GM06990 (cell line): ENCODE measurements at regions not wholly inside any gene's neighbourhood (a gene's known extent, or its start where the extent isn't known, plus 50 kb on each side); places are given as distances from the start of the nearest gene placed in this dataset.

Experiments
- DNase-seq: peaks from one replicate; pipeline ENCODE4 v3.0.0-alpha.2; 2011; ENCODE audit not compliant: insufficient read length; ENCODE audit errors: extremely low read depth
- H3K27me3 ChIP-seq: replicated peaks from 2 replicates; pipeline ENCODE4 v1.6.0; 2011; ENCODE audit warnings: low read length; ENCODE audit not compliant: control insufficient read depth, insufficient read depth
- H3K36me3 ChIP-seq: 2 replicates; pipeline ENCODE4 v1.5.1; 2011; ENCODE audit warnings: low read length; ENCODE audit not compliant: control insufficient read depth, insufficient read depth
- H3K4me3 ChIP-seq: replicated peaks from 2 replicates; pipeline ENCODE4 v1.5.1; 2011; ENCODE audit warnings: low read depth, mild to moderate bottlenecking, control low read depth, low read length
- TF ChIP-seq, protein P1 (sequence below): IDR thresholded peaks from 2 replicates; pipeline ENCODE4 v1.5.1; 2011; ENCODE audit warnings: low read length, control low read depth, mild to moderate bottlenecking, inconsistent platforms; ENCODE audit not compliant: insufficient read depth, poor library complexity, severe bottlenecking

DNA sequence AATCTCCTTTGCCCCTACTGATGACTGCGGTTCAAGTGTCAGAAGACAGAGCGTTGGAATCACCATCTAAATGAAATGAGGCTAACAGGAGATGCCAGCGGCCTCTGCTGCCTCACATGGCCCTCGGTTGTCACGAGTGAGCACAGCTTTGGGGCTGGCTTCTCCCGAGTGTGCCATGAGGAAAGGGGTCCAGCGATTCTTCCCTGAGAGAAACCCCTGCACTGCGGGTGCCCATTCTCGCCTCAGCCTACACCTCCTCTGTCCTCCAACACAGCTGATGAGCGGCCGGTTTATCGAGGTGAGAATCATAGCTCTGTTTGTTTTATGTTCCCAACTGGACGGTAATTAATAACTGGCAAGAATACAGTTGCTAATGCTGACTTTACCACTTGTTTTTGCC is 144.7 kb upstream of the RPS6KA2 start:
- H3K27me3 ChIP-seq, result no peaks in the 10 kb centered on the region; the same call in 1 of the 2 replicates
- DNase-seq, result no peak
- no peak overlapping the region for H3K4me3 ChIP-seq
- TF ChIP-seq, protein P1, sequence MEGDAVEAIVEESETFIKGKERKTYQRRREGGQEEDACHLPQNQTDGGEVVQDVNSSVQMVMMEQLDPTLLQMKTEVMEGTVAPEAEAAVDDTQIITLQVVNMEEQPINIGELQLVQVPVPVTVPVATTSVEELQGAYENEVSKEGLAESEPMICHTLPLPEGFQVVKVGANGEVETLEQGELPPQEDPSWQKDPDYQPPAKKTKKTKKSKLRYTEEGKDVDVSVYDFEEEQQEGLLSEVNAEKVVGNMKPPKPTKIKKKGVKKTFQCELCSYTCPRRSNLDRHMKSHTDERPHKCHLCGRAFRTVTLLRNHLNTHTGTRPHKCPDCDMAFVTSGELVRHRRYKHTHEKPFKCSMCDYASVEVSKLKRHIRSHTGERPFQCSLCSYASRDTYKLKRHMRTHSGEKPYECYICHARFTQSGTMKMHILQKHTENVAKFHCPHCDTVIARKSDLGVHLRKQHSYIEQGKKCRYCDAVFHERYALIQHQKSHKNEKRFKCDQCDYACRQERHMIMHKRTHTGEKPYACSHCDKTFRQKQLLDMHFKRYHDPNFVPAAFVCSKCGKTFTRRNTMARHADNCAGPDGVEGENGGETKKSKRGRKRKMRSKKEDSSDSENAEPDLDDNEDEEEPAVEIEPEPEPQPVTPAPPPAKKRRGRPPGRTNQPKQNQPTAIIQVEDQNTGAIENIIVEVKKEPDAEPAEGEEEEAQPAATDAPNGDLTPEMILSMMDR, result no peak
- H3K36me3 ChIP-seq, result no peaks in the 10 kb centered on the region

DNA sequence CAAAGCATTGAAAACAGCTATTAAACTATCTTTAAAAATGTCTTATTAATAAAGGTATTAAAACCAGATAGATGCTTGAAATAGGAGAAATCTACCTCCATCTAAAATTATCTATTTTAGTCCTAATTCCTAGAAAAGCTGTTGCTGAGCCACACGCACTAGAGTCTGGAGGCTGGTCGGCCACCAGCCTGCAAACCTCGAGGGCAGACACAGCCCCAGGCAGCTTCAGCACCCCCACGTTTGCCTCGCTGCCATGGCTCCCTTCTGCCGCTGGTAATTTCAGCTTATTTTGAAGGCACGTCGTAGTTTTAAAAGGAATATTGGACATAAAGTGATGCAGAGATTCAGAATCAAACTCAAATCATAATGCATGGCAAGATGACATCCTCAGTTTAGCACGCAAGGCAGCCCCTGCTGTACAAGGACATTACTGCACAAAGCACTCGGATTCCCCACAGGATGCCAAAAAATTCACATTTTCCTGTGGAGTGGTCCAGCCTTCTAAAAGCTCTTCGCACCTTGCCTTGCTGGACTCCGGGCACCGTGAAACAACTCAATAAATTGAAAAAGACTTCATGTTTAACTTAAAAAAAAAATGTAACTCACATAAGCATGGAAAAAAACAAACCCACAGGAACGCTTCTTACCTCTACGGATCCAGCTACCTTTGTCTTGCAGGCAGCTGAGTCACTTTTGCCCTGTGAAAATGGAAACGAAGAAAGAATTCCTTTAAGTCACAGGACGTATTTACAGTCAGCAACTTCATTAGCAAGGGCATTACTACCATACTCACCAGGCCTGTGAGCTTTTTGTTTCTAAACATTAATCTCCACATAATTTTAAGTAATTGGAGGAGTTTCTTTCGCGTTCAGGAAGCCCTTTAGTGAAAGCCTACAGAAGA is 143.4 kb upstream of the RPS6KA2 start:
- DNase-seq, result no peak
- Histone ChIP-seq H3K36me3 (no peaks in the 10 kb centered on the region), H3K27me3 (no peaks in the 10 kb centered on the region; the same call in 1 of the 2 replicates), H3K4me3 (no peak overlapping the region)
- TF ChIP-seq, protein P1, result no peak

DNA sequence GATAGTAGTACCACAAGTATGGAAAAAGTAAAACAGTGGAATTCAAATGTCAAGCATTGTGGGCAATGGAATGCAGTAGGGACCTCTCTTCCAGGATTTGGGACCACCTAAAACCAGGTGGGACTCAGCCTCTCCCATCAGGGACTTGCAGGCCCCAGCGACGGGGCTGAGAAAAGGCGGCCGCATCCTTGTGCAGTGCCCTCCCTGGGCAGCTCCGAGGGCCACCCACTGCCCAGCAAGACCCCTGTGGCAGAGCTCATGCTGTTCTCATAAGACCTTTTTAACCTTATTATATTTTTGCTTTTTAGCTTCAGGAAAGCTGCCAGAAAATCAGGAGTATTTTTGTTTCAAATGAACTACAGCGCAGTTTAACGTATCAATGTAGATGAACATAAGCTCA is 142.6 kb upstream of the RPS6KA2 start:
- TF ChIP-seq, protein P1, result no peak
- no peak for DNase-seq
- Histone ChIP-seq H3K4me3 (no peak overlapping the region), H3K27me3 (no peaks in the 10 kb centered on the region; the same call in 1 of the 2 replicates), H3K36me3 (no peaks in the 10 kb centered on the region)

DNA sequence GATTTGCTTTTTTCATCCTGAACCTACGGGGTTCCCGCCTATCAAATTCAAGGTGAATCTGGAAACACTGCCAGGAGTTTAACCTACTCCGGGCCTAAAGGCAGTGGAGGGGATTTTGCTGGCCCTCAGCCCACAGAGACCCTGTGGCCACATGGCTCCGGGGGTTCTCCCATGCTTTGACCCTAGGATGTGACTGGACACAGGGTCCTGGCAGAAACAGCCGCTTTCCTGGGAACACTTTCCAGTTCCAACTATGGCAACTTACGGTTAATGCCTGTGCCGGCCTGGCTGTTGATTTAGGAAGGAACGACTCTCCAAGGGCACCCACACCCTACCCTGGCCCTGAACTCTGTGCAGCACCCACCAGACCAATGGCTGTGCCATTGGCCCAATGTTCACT is 141.7 kb upstream of the RPS6KA2 start:
- Histone ChIP-seq H3K4me3 (no peak overlapping the region), H3K27me3 (no peaks in the 10 kb centered on the region; the same call in 1 of the 2 replicates), H3K36me3 (no peaks in the 10 kb centered on the region)
- TF ChIP-seq, protein P1, result no peak
- DNase-seq, result no peak

DNA sequence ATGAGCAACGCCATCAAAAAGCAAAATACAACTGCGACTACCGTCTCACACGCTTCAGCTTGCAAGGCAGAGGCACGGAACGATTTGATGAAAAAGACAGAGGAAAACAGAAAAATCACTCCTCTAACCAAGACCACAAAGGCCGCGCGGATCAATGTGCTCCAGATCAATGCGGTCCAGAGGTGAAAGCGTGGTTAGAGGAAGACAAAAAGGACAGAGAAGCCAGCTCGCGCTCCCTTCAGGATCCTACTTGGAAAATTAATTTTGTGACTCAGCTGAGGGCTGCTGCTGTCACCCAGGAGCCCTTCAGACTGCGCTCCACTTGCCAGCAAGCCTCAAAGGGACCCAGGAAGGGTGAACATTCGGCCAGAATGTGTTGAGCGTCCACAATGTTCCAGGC is 140.2 kb upstream of the RPS6KA2 start:
- H3K36me3 ChIP-seq, result no peaks in the 10 kb centered on the region
- H3K4me3 ChIP-seq, result no peak overlapping the region
- no peak for DNase-seq
- TF ChIP-seq, protein P1, result no peak
- no peaks in the 10 kb centered on the region; the same call in 1 of the 2 replicates for H3K27me3 ChIP-seq

DNA sequence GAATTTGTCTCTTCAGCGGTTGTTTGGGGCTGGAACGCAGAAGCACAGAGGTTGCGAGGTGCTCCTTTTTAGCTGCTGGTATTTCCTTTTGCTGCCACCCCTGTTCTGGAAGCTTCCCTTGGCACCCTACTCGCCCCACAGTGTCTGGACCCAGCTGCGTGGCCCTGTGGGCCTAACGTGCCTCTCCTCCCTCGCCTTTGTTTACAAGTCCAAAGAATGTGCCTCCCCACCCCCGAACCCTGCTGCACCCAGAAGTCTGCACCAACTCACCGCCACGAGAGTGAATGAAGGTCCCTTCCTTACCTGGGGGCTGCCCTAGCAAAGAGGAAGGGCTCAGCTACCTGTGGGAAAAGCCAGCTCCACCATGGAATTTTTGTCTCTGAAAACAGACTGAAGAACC is 139.7 kb upstream of the RPS6KA2 start:
- H3K27me3 ChIP-seq, result no peaks in the 10 kb centered on the region; the same call in 1 of the 2 replicates
- no peak for DNase-seq
- TF ChIP-seq, protein P1, result no peak
- no peaks in the 10 kb centered on the region for H3K36me3 ChIP-seq
- H3K4me3 ChIP-seq, result no peak overlapping the region
